GM23338 (cell line): ENCODE measurements at regions not wholly inside any gene's neighbourhood (a gene's known extent, or its start where the extent isn't known, plus 50 kb on each side); places are given as distances from the start of the nearest gene placed in this dataset.
A peak's percentile ranks its signal among the peaks of the same experiment; 100 is the strongest.

ENCODE experiments used
- ATAC-seq: fragments of 200-7000 bp; cut with Tn5 transposase; 3 replicates; pipeline ENCODE4 v1.9.1; 2020
- DNase-seq: peaks from one replicate; pipeline ENCODE4 v3.0.0-alpha.2; 2015; ENCODE audit warnings: low spot score
- H2AFZ ChIP-seq: fragments of 200-600 bp; sonication (generic); 2 replicates; pipeline ENCODE4 v1.8.0; 2016; ENCODE audit warnings: antibody characterized with exemption, mild to moderate bottlenecking, moderate library complexity
- H3F3A ChIP-seq: fragments of 200-600 bp; sonication (generic); replicated peaks from 2 replicates; pipeline ENCODE4 v1.8.0; 2017; ENCODE audit warnings: antibody characterized with exemption, mixed run types, low read depth
- H3K27ac ChIP-seq: fragments of 200-600 bp; sonication (generic); 2 replicates; pipeline ENCODE4 v1.6.1; 2016; ENCODE audit warnings: low read depth
- H3K27me3 ChIP-seq: fragments of 200-600 bp; sonication (generic); 2 replicates; pipeline ENCODE4 v1.8.0; 2016; ENCODE audit warnings: mild to moderate bottlenecking, mixed run types, moderate library complexity; ENCODE audit not compliant: insufficient read depth
- H3K36me3 ChIP-seq: fragments of 200-600 bp; sonication (generic); 2 replicates; pipeline ENCODE4 v1.8.0; 2016; ENCODE audit warnings: mild to moderate bottlenecking; ENCODE audit not compliant: insufficient read depth
- H3K4me1 ChIP-seq: fragments of 200-600 bp; sonication (generic); 2 replicates; pipeline ENCODE4 v1.8.0; 2016; ENCODE audit warnings: mild to moderate bottlenecking, moderate library complexity; ENCODE audit not compliant: insufficient read depth
- H3K4me2 ChIP-seq: fragments of 200-600 bp; sonication (generic); 2 replicates; pipeline ENCODE4 v1.7.1; 2017; ENCODE audit warnings: mixed run types
- H3K4me3 ChIP-seq: fragments of 200-600 bp; sonication (generic); 2 replicates; pipeline ENCODE4 v1.6.1; 2016; ENCODE audit warnings: mixed run types
- H3K79me2 ChIP-seq: fragments of 200-600 bp; sonication (generic); replicated peaks from 2 replicates; pipeline ENCODE4 v1.8.0; 2017; ENCODE audit warnings: mild to moderate bottlenecking; ENCODE audit not compliant: insufficient read depth
- H3K9me2 ChIP-seq: fragments of 200-600 bp; sonication (generic); 2 replicates; pipeline ENCODE4 v1.8.0; 2017; ENCODE audit not compliant: insufficient read depth
- H4K20me1 ChIP-seq: fragments of 200-600 bp; sonication (generic); replicated peaks from 2 replicates; pipeline ENCODE4 v1.8.0; 2017; ENCODE audit warnings: mild to moderate bottlenecking; ENCODE audit not compliant: insufficient read depth
- H3K27ac Mint-ChIP-seq: 2 replicates; pipeline ENCODE4 v1.8.0; 2020; ENCODE audit warnings: inconsistent platforms, mild to moderate bottlenecking, moderate library complexity, mixed read lengths
- H3K27me3 Mint-ChIP-seq: 3 replicates; pipeline ENCODE4 v1.8.0; 2022; ENCODE audit warnings: low read depth, mild to moderate bottlenecking, moderate library complexity, mixed read lengths, inconsistent platforms; ENCODE audit not compliant: insufficient read depth, poor library complexity
- H3K36me3 Mint-ChIP-seq: 3 replicates; pipeline ENCODE4 v1.8.0; 2021; ENCODE audit warnings: low read depth, mild to moderate bottlenecking, inconsistent platforms, moderate library complexity, mixed read lengths
- H3K4me1 Mint-ChIP-seq: 3 replicates; pipeline ENCODE4 v1.8.0; 2020; ENCODE audit warnings: mild to moderate bottlenecking, inconsistent platforms, mixed read lengths
- H3K4me3 Mint-ChIP-seq: 3 replicates; pipeline ENCODE4 v1.8.0; 2021; ENCODE audit warnings: moderate library complexity, mild to moderate bottlenecking, inconsistent platforms, mixed read lengths
- H3K9me3 Mint-ChIP-seq: 3 replicates; pipeline ENCODE4 v1.8.0; 2020; ENCODE audit warnings: moderate library complexity, mild to moderate bottlenecking, inconsistent platforms, mixed read lengths
- POLR2AphosphoS5 ChIP-seq: IDR thresholded peaks from 2 replicates; pipeline ENCODE4 v1.6.1; 2016; ENCODE audit warnings: antibody characterized with exemption, low read depth
- ZNF462 ChIP-seq: fragments of 250-450 bp; sonication (Bioruptor Pico); IDR thresholded peaks from 2 replicates; pipeline ENCODE4 v1.5.0; 2020; ENCODE audit warnings: mild to moderate bottlenecking, moderate library complexity
- TF ChIP-seq, protein P1 (sequence below): IDR thresholded peaks from 2 replicates; pipeline ENCODE4 v1.6.1; 2016; ENCODE audit warnings: antibody characterized with exemption

GRCh38 chr3:176491084-176491483 lies 706.2 kb downstream of the TBL1XR1 start (continued):
- TF ChIP-seq ZNF462 (CRISPR knock-in tag) (no peak), POLR2AphosphoS5 (no peak)
- TF ChIP-seq, protein P1, sequence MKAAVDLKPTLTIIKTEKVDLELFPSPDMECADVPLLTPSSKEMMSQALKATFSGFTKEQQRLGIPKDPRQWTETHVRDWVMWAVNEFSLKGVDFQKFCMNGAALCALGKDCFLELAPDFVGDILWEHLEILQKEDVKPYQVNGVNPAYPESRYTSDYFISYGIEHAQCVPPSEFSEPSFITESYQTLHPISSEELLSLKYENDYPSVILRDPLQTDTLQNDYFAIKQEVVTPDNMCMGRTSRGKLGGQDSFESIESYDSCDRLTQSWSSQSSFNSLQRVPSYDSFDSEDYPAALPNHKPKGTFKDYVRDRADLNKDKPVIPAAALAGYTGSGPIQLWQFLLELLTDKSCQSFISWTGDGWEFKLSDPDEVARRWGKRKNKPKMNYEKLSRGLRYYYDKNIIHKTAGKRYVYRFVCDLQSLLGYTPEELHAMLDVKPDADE = no peak

DNA sequence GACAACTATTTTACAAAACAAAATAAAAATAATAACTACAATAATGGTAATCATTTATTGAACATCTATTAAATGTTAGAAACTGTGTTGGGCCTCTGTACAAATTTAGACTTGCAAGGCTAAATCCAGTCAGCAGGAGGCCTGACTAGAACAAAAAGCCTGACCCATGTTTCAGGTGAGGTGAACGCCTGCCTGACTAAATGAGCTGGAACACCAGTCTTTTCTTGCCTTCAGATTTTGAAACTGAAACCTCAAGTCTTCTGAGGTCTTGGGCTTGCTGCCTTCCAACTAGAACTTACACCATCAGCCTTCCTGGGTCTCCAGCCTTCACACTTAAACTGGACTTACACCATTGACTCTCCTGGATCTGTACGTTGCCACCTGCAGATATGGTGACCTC lies 706.9 kb downstream of the TBL1XR1 start:
- H3F3A ChIP-seq = no peaks in the 10 kb centered on the region
- H4K20me1 ChIP-seq = no peaks in the 10 kb centered on the region
- Mint-ChIP-seq H3K9me3 (no peaks in the 10 kb centered on the region), H3K4me1 (no peaks in the 10 kb centered on the region), H3K27ac (no peak overlapping the region), H3K36me3 (no peaks in the 10 kb centered on the region), H3K27me3 (no peaks in the 10 kb centered on the region), H3K4me3 (no peak overlapping the region)
- no peaks in the 10 kb centered on the region for H3K36me3 ChIP-seq
- H3K27me3 ChIP-seq = no peaks in the 10 kb centered on the region
- ATAC-seq (no peak), DNase-seq (peak; percentile 14)
- H3K9me2 ChIP-seq = no peaks in the 10 kb centered on the region; the same call in 1 of the 2 replicates
- H3K4me3 ChIP-seq = no peak overlapping the region
- no peaks in the 10 kb centered on the region for H3K4me1 ChIP-seq
- TF ChIP-seq ZNF462 (CRISPR knock-in tag) = no peak
- H3K79me2 ChIP-seq = no peaks in the 10 kb centered on the region
- no peak overlapping the region for H2AFZ ChIP-seq
- H3K4me2 ChIP-seq = no peak overlapping the region
- no peak overlapping the region for H3K27ac ChIP-seq
